ENCODE measurements at regions not wholly inside any gene's neighbourhood (a gene's known extent, or its start where the extent isn't known, plus 50 kb on each side); places are given as distances from the start of the nearest gene placed in this dataset.

GRCh38 chr11:133705074-133705648 lies 140.2 kb downstream of the SPATA19 start:
- no peak for TF ChIP-seq NR2C2 (CRISPR knock-in tag; IDR thresholded peaks at IDR 0.05)
- TF ChIP-seq SP1 (CRISPR knock-in tag; conservative IDR thresholded peaks at IDR 0.05): no peak
- no peak for TF ChIP-seq SMAD3 (CRISPR knock-in tag; IDR thresholded peaks at IDR 0.05; ENCODE audit: borderline replicate concordance)
- no peak for TF ChIP-seq ZNF512 (CRISPR knock-in tag; IDR thresholded peaks at IDR 0.05; ENCODE audit: borderline replicate concordance)
- no peak for TF ChIP-seq AFF4 (CRISPR knock-in tag; IDR thresholded peaks at IDR 0.05; ENCODE audit: borderline replicate concordance)
- TF ChIP-seq USF1 (CRISPR knock-in tag; IDR thresholded peaks at IDR 0.05): no peak
- no peak for TF ChIP-seq OVOL2 (CRISPR knock-in tag; IDR thresholded peaks at IDR 0.05; ENCODE audit: borderline replicate concordance)
- TF ChIP-seq ZBTB43 (CRISPR knock-in tag; IDR thresholded peaks at IDR 0.05): no peak
- no peak for TF ChIP-seq NFATC4 (CRISPR knock-in tag; IDR thresholded peaks at IDR 0.05)
- TF ChIP-seq CREB1 (CRISPR knock-in tag; IDR thresholded peaks at IDR 0.05): no peak
- no peak for TF ChIP-seq ELF4 (CRISPR knock-in tag; IDR thresholded peaks at IDR 0.05; ENCODE audit: low read depth)
- no peak for TF ChIP-seq ATF1 (CRISPR knock-in tag; IDR thresholded peaks at IDR 0.05)
- TF ChIP-seq JUN (CRISPR knock-in tag; IDR thresholded peaks at IDR 0.05): no peak
- no peak for TF ChIP-seq ZNF219 (CRISPR knock-in tag; IDR thresholded peaks at IDR 0.05; ENCODE audit: borderline replicate concordance)
- no peak for TF ChIP-seq ZNF423 (CRISPR knock-in tag; IDR thresholded peaks at IDR 0.05)
- no peak for TF ChIP-seq NFE2L1 (CRISPR knock-in tag; IDR thresholded peaks at IDR 0.05)
- TF ChIP-seq IRF2 (CRISPR knock-in tag; IDR thresholded peaks at IDR 0.05; ENCODE audit: borderline replicate concordance, low read depth): no peak
- Mint-ChIP-seq H3K27ac (no peak overlapping the region), H3K27me3 (ENCODE audit: low read depth) (peaks cover 3% of the 10 kb centered on the region; the same call in 1 of the 2 replicates), H3K9me3 (no peaks in the 10 kb centered on the region), H3K36me3 (no peaks in the 10 kb centered on the region), H3K4me3 (no peak overlapping the region), H3K4me1 (peaks cover 23% of the 10 kb centered on the region)
- ChIA-PET CTCF (interaction anchor here (0.8 to 1.1 kb wide), 3 partner anchors 8 to 570 kb away, joined by 3 read pairs; no protein-coding TSS in a partner anchor), POLR2A (no interaction called here)
- DNase-seq (ENCODE audit: low spot score) (no peak), ATAC-seq (no peak)

- ChIA-PET CTCF (interaction anchor here (1.5 to 1.6 kb wide), 2 partner anchors 17 to 122 kb away, joined by 4 to 5 read pairs; no protein-coding TSS in a partner anchor), POLR2A (interaction anchor here (0.6 kb wide), 1 partner anchor 604 kb away, joined by 3 read pairs; no protein-coding TSS in a partner anchor)
- H3K27ac Mint-ChIP-seq: no peak overlapping the region
- TF ChIP-seq NFE2L1 (CRISPR knock-in tag; IDR thresholded peaks at IDR 0.05): no peak
- no peak for TF ChIP-seq ZNF263 (CRISPR knock-in tag; IDR thresholded peaks at IDR 0.05; ENCODE audit: low read depth)
- no peak for TF ChIP-seq IRF1 (CRISPR knock-in tag; IDR thresholded peaks at IDR 0.05)
- no peak for TF ChIP-seq TEAD1 (CRISPR knock-in tag; IDR thresholded peaks at IDR 0.05)
- TF ChIP-seq SMAD3 (CRISPR knock-in tag; IDR thresholded peaks at IDR 0.05; ENCODE audit: borderline replicate concordance): no peak
- TF ChIP-seq SMAD4 (CRISPR knock-in tag; IDR thresholded peaks at IDR 0.05): no peak
- no peak for TF ChIP-seq AR (CRISPR knock-in tag; IDR thresholded peaks at IDR 0.05)
- TF ChIP-seq FOXP4 (CRISPR knock-in tag; IDR thresholded peaks at IDR 0.05): no peak
These were observed 146.2 kb downstream of the SPATA19 start for GRCh38 chr11:133699071-133699470.

More at GRCh38 chr11:133699071-133699470, 146.2 kb downstream of the SPATA19 start:
- no peaks in the 10 kb centered on the region for H3K27me3 Mint-ChIP-seq (ENCODE audit: low read depth)
- H3K4me1 Mint-ChIP-seq: peaks cover 7% of the 10 kb centered on the region; the same call in 1 of the 2 replicates
- ATAC-seq (no peak), DNase-seq (ENCODE audit: low spot score) (no peak)
- H3K4me3 Mint-ChIP-seq: no peak overlapping the region
- H3K36me3 Mint-ChIP-seq: no peaks in the 10 kb centered on the region
- peaks cover 8% of the 10 kb centered on the region; the same call in 1 of the 2 replicates for H3K9me3 Mint-ChIP-seq
